Left ventricle myocardium inferior (tissue), 1 donor: ENCODE measurements at regions not wholly inside any gene's neighbourhood (a gene's known extent, or its start where the extent isn't known, plus 50 kb on each side); places are given as distances from the start of the nearest gene placed in this dataset.

Experiments used
- DNase-seq: peaks from one replicate; pipeline ENCODE4 v3.0.0-alpha.2; 2020
- H3K27ac ChIP-seq: fragments of 200-600 bp; replicated peaks from 2 replicates; pipeline ENCODE4 v1.8.0; 2021
- H3K27me3 ChIP-seq: fragments of 200-600 bp; 2 replicates; pipeline ENCODE4 v1.8.0; 2021; ENCODE audit warnings: low read depth
- H3K36me3 ChIP-seq: fragments of 200-600 bp; 2 replicates; pipeline ENCODE4 v1.8.0; 2021
- H3K4me1 ChIP-seq: fragments of 200-600 bp; 2 replicates; pipeline ENCODE4 v1.8.0; 2021
- H3K4me3 ChIP-seq: fragments of 200-600 bp; 2 replicates; pipeline ENCODE4 v1.8.0; 2021; ENCODE audit warnings: mild to moderate bottlenecking, moderate library complexity
- H3K9me3 ChIP-seq: fragments of 200-600 bp; replicated peaks from 2 replicates; pipeline ENCODE4 v1.8.0; 2021
- CTCF ChIP-seq: fragments of 200-600 bp; IDR thresholded peaks from 2 replicates; pipeline ENCODE4 v1.8.0; 2021; ENCODE audit warnings: antibody characterized with exemption, mild to moderate bottlenecking, borderline replicate concordance
- intact Hi-C: fragments of 100-400 bp; cut with micrococcal nuclease; formaldehyde crosslinking; loops from one replicate; pipeline ENCODE4 v1.11.0; 2022
- donor health status: DM: no; HTN: yes; CAD: no; lungs with severe emphysema.

DNA sequence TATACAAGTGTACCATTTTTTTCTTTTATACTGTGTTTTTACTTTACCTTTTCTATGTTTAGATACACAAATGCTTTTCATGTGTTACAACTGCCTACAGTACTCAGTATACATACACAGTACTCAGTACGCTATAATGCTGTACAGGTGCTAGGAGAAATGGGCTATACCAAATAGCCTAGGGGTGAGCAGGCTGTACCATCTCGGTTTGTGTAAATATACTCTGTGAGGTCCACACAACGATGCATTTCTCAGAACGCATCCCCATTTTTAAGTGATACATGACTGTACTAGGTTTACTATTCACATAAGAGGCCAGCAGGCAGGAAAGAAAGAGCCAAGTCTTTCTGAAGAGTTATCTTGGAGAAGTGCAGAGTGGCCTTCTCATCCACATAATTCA, 426.4 kb upstream of the MTPN start:
- DNase-seq = no peak
- Histone ChIP-seq H3K27ac (no peak overlapping the region), H3K36me3 (no peaks in the 10 kb centered on the region), H3K27me3 (no peaks in the 10 kb centered on the region), H3K4me1 (peaks cover 4% of the 10 kb centered on the region), H3K9me3 (no peaks in the 10 kb centered on the region), H3K4me3 (no peak overlapping the region)
- no peak for TF ChIP-seq CTCF
- intact Hi-C loops = no loop called here

DNA sequence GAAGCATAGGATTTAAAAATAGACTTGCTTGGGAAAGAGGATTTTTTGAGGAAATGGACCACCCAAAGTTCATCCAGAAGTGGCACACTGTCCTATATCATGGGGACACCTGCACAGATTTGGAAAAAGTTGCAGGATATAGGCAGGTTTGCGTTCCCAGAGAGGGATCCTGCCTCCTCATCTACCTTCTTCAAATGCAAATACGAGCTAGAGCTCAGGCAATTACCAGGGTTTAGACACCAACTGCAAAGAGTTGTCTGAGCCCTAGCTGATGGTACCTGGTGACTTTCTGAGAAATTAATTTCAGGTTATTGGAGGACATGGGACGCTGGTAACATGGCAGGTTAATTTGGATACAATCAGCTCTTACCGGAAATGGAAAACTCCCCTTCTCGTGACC, 423.7 kb upstream of the MTPN start:
- H3K4me1 ChIP-seq = no peaks in the 10 kb centered on the region
- no peaks in the 10 kb centered on the region for H3K36me3 ChIP-seq
- H3K27me3 ChIP-seq = no peaks in the 10 kb centered on the region
- intact Hi-C loops = no loop called here
- H3K9me3 ChIP-seq = no peaks in the 10 kb centered on the region
- no peak overlapping the region for H3K27ac ChIP-seq
- no peak overlapping the region for H3K4me3 ChIP-seq
- no peak for DNase-seq
- TF ChIP-seq CTCF = no peak

GRCh38 chr7:136399385-136399784, 422.2 kb upstream of the MTPN start:
- Histone ChIP-seq H3K36me3 (no peaks in the 10 kb centered on the region), H3K9me3 (no peaks in the 10 kb centered on the region), H3K27me3 (no peaks in the 10 kb centered on the region), H3K4me1 (no peaks in the 10 kb centered on the region), H3K4me3 (no peak overlapping the region), H3K27ac (no peak overlapping the region)
- no peak for DNase-seq
- intact Hi-C loops = no loop called here
- no peak for TF ChIP-seq CTCF

GRCh38 chr7:136392856-136393255, 415.7 kb upstream of the MTPN start:
- Histone ChIP-seq H3K9me3 (no peaks in the 10 kb centered on the region), H3K4me3 (no peak overlapping the region), H3K36me3 (no peaks in the 10 kb centered on the region), H3K27ac (no peak overlapping the region), H3K27me3 (no peaks in the 10 kb centered on the region), H3K4me1 (no peaks in the 10 kb centered on the region)
- intact Hi-C loops = no loop called here
- DNase-seq = no peak
- no peak for TF ChIP-seq CTCF

DNA sequence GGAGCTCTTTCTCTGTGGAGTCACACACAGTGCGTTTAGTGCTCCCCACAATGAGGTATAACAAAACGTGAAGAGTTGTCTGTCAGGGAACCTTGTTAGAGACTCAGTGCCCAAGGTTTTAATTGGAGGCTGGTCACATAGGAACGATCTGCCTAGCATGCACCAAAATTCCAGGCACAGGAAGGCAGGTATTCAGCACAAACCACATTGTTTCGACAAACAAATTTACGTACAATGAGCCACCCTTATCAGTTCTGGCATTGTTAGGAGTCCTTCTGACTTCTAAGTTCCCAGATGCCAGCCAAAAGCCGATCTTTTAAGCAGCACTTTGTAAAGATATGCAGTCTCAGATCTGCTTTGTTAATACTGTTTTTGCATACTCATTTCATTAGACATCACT, 414.2 kb upstream of the MTPN start:
- Histone ChIP-seq H3K4me3 (no peak overlapping the region), H3K27ac (no peak overlapping the region), H3K4me1 (no peaks in the 10 kb centered on the region), H3K27me3 (no peaks in the 10 kb centered on the region), H3K9me3 (no peaks in the 10 kb centered on the region), H3K36me3 (no peaks in the 10 kb centered on the region)
- DNase-seq = no peak
- no peak for TF ChIP-seq CTCF
- intact Hi-C loops = no loop called here

DNA sequence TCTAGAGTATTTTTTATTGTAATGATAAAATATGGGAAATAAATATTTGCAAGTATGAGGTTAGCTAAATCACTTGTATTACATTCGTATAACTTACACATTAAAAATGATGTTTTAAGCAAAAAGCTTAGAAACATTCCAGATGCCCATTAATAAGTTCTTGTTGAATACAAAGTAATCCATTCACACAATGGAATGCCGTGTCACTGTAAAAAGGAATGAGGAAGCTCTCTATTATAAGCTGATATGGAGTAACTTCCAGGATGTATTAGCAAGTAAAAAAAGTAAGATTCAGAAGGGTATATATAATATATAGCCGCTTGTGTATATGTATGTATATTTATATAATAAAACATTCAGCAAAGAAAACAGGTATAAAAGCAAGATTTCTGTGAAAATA, 412.8 kb upstream of the MTPN start:
- Histone ChIP-seq H3K4me1 (no peaks in the 10 kb centered on the region), H3K4me3 (no peak overlapping the region), H3K36me3 (no peaks in the 10 kb centered on the region), H3K9me3 (no peaks in the 10 kb centered on the region), H3K27me3 (no peaks in the 10 kb centered on the region), H3K27ac (no peak overlapping the region)
- no peak for DNase-seq
- intact Hi-C loops = no loop called here
- TF ChIP-seq CTCF = no peak
